H1 (cell line): ENCODE measurements at regions not wholly inside any gene's neighbourhood (a gene's known extent, or its start where the extent isn't known, plus 50 kb on each side); places are given as distances from the start of the nearest gene placed in this dataset.

Experiments used
- CTCF ChIA-PET: fragments of 300-600 bp; sonication (Branson Sonifier 250); formaldehyde crosslinking; loops from one replicate; lab custom pipeline; 2021; ENCODE audit not compliant: partially characterized antibody; lab: Charles Lee
- POLR2A ChIA-PET: fragments of 300-600 bp; sonication (Branson Sonifier 250); formaldehyde crosslinking; loops from one replicate; lab custom pipeline; 2021; ENCODE audit warnings: inconsistent platforms; ENCODE audit not compliant: partially characterized antibody; lab: Charles Lee
- DNase-seq, 2 experiments: peaks; one replicate each; pipeline versions ENCODE4 v3.0.0 to v3.0.0-alpha.2; 2010 to 2022; ENCODE audit warnings: low spot score in 2 of 2, low read depth in 1 of 2, mixed read lengths in 1 of 2
- FAIRE-seq: peaks from 2 replicates; lab custom pipeline; 2011; peaks lifted over from hg19 to GRCh38; lab: Jason Lieb, UNC
- H2AFZ ChIP-seq: 2 replicates; pipeline ENCODE4 v1.8.1; 2012; ENCODE audit warnings: low read length, inconsistent platforms
- H2AK5ac ChIP-seq: 2 replicates; pipeline ENCODE4 v1.6.1; 2013; ENCODE audit warnings: low read depth, low read length
- H2BK120ac ChIP-seq: replicated peaks from 2 replicates; pipeline ENCODE3; 2013; ENCODE audit warnings: low read depth, low read length, inconsistent platforms
- H2BK12ac ChIP-seq: 2 replicates; pipeline ENCODE4 v1.6.1; 2013; ENCODE audit warnings: low read depth, low read length
- H2BK15ac ChIP-seq: 2 replicates; pipeline ENCODE4 v1.6.1; 2013; ENCODE audit warnings: low read length
- H2BK20ac ChIP-seq: 2 replicates; pipeline ENCODE4 v1.6.1; 2013; ENCODE audit warnings: low read length
- H2BK5ac ChIP-seq: 2 replicates; pipeline ENCODE4 v1.6.1; 2013; ENCODE audit warnings: low read depth, low read length
- H3K14ac ChIP-seq: 2 replicates; pipeline ENCODE4 v1.6.1; 2013; ENCODE audit warnings: inconsistent platforms; ENCODE audit not compliant: insufficient read length
- H3K18ac ChIP-seq: 2 replicates; pipeline ENCODE4 v1.6.1; 2013; ENCODE audit warnings: low read length; ENCODE audit errors: extremely low read depth
- H3K23ac ChIP-seq: 2 replicates; pipeline ENCODE4 v1.6.1; 2013; ENCODE audit warnings: inconsistent platforms; ENCODE audit not compliant: insufficient read length
- H3K23me2 ChIP-seq: 2 replicates; pipeline ENCODE4 v1.6.1; 2013; ENCODE audit warnings: low read depth, low read length
- H3K27ac ChIP-seq: 2 replicates; pipeline ENCODE4 v1.6.1; 2011; ENCODE audit warnings: low read depth, low read length, inconsistent platforms
- H3K27me3 ChIP-seq, 4 experiments: replicated peaks in 1 of 4; 1 replicate in 1 of 4; 2 replicates in 3 of 4; pipeline versions ENCODE4 v1.6.1 to v1.8.1; 2011 to 2013; ENCODE audit warnings: low read length in 3 of 4, mild to moderate bottlenecking in 3 of 4, inconsistent platforms in 2 of 4, mixed read lengths in 2 of 4, moderate library complexity in 1 of 4; ENCODE audit not compliant: control insufficient read depth in 3 of 4, insufficient read depth in 3 of 4; ENCODE audit errors: extremely low read depth in 1 of 4
- H3K36me3 ChIP-seq, 4 experiments: 2 replicates each; pipeline versions ENCODE4 v1.6.1 to v1.8.1; 2011 to 2013; ENCODE audit warnings: mild to moderate bottlenecking in 4 of 4, low read length in 3 of 4, moderate library complexity in 2 of 4, control low read depth in 1 of 4, inconsistent platforms in 1 of 4; ENCODE audit not compliant: insufficient read depth in 4 of 4, control insufficient read depth in 2 of 4
- H3K4ac ChIP-seq: replicated peaks from 2 replicates; pipeline ENCODE3; 2013; ENCODE audit warnings: low read length, low read depth, mixed read lengths, inconsistent platforms; ENCODE audit not compliant: insufficient read length
- H3K4me1 ChIP-seq, 4 experiments: replicated peaks in 1 of 4; 1 replicate in 1 of 4; 2 replicates in 3 of 4; pipeline versions ENCODE4 v1.6.1 to v1.8.1; 2011 to 2013; ENCODE audit warnings: low read length in 3 of 4, inconsistent platforms in 2 of 4, mixed read lengths in 1 of 4; ENCODE audit not compliant: insufficient read depth in 4 of 4, control insufficient read depth in 3 of 4
- H3K4me2 ChIP-seq, 2 experiments: 2 replicates each; pipeline versions ENCODE4 v1.6.1 to v1.8.1; 2011 to 2013; ENCODE audit warnings: low read depth in 2 of 2, low read length in 2 of 2, control low read depth in 1 of 2, inconsistent platforms in 1 of 2, mild to moderate bottlenecking in 1 of 2; ENCODE audit not compliant: insufficient read depth in 1 of 2
- H3K4me3 ChIP-seq, 4 experiments: fragments of 200-600, 300-600 bp in 1 of 4; sonication (generic), shearing (Covaris generic), sonication (Bioruptor Twin) in 1 of 4; 2 replicates each; pipeline versions ENCODE4 v1.5.1 to v1.8.1; 2011 to 2016; ENCODE audit warnings: low read length in 4 of 4, low read depth in 3 of 4, control low read depth in 2 of 4, inconsistent platforms in 2 of 4, mild to moderate bottlenecking in 2 of 4, mixed read lengths in 1 of 4, moderate library complexity in 1 of 4; ENCODE audit not compliant: insufficient read depth in 2 of 4; ENCODE audit errors: extremely low read depth in 1 of 4
- H3K56ac ChIP-seq: replicated peaks from 2 replicates; pipeline ENCODE3; 2013; ENCODE audit warnings: low read depth, mild to moderate bottlenecking, mixed read lengths, low read length, inconsistent platforms; ENCODE audit not compliant: insufficient read length
- H3K79me1 ChIP-seq: 2 replicates; pipeline ENCODE4 v1.6.1; 2013; ENCODE audit warnings: low read depth, low read length, control low read depth
- H3K79me2 ChIP-seq, 2 experiments: 2 replicates each; pipeline versions ENCODE4 v1.6.1 to v1.8.1; 2012 to 2013; ENCODE audit warnings: low read length in 2 of 2, mild to moderate bottlenecking in 2 of 2, inconsistent platforms in 1 of 2; ENCODE audit not compliant: insufficient read depth in 2 of 2, control insufficient read depth in 1 of 2
- H3K9ac ChIP-seq, 4 experiments: replicated peaks in 1 of 4; 1 replicate in 1 of 4; 2 replicates in 3 of 4; pipeline versions ENCODE4 v1.6.1 to v1.8.1; 2011 to 2013; ENCODE audit warnings: low read depth in 3 of 4, low read length in 3 of 4, control low read depth in 2 of 4, mild to moderate bottlenecking in 2 of 4, moderate library complexity in 2 of 4, inconsistent platforms in 1 of 4; ENCODE audit errors: extremely low read depth in 1 of 4
- H3K9me3 ChIP-seq, 2 experiments: 2 replicates each; pipeline versions ENCODE4 v1.6.1 to v1.8.1; 2012 to 2013; ENCODE audit warnings: mild to moderate bottlenecking in 2 of 2, moderate library complexity in 2 of 2, control low read depth in 1 of 2, inconsistent platforms in 1 of 2, low read depth in 1 of 2, low read length in 1 of 2, mixed read lengths in 1 of 2; ENCODE audit not compliant: insufficient read depth in 2 of 2
- H4K20me1 ChIP-seq, 2 experiments: replicated peaks in 1 of 2; 2 replicates each; pipeline versions ENCODE3 to v1.8.1; 2011 to 2013; ENCODE audit warnings: inconsistent platforms in 2 of 2, low read length in 2 of 2, mild to moderate bottlenecking in 1 of 2; ENCODE audit not compliant: insufficient read depth in 2 of 2, control insufficient read depth in 1 of 2
- H4K5ac ChIP-seq: 2 replicates; pipeline ENCODE4 v1.6.1; 2013; ENCODE audit warnings: low read length, low read depth, mixed read lengths, inconsistent platforms; ENCODE audit not compliant: insufficient read length
- H4K8ac ChIP-seq: 2 replicates; pipeline ENCODE4 v1.8.0; 2013; ENCODE audit warnings: mild to moderate bottlenecking, moderate library complexity, low read length, inconsistent platforms; ENCODE audit not compliant: insufficient read depth; ENCODE audit errors: extremely low read depth
- H4K91ac ChIP-seq: replicated peaks from 2 replicates; pipeline ENCODE3; 2013; ENCODE audit warnings: low read length, mixed read lengths, inconsistent platforms; ENCODE audit not compliant: insufficient read length
- ATF2 ChIP-seq: IDR thresholded peaks from 2 replicates; pipeline ENCODE4 v1.6.1; 2012; ENCODE audit warnings: low read length, inconsistent platforms
- CBX5 ChIP-seq: fragments of 300-800, 300-1000 bp; sonication (generic); IDR thresholded peaks from 2 replicates; pipeline ENCODE4 v1.7.1; 2016; ENCODE audit warnings: antibody characterized with exemption, low read length, low read depth
- GABPA ChIP-seq: IDR thresholded peaks from 2 replicates; pipeline ENCODE4 v1.6.1; 2011; ENCODE audit warnings: mild to moderate bottlenecking, low read length, moderate library complexity, borderline replicate concordance; ENCODE audit not compliant: insufficient read depth
- JUN ChIP-seq: IDR thresholded peaks from 2 replicates; pipeline ENCODE4 v1.6.1; 2011; ENCODE audit warnings: low read depth, mild to moderate bottlenecking, improper control_type of control experiment, low read length
- MAX ChIP-seq: IDR thresholded peaks from 2 replicates; pipeline ENCODE4 v1.6.1; 2012; ENCODE audit warnings: inconsistent platforms
- POU5F1 ChIP-seq: IDR thresholded peaks from 2 replicates; pipeline ENCODE4 v1.6.1; 2011; ENCODE audit warnings: low read depth, mild to moderate bottlenecking, low read length, moderate library complexity
- RBBP5 ChIP-seq: IDR thresholded peaks from 2 replicates; pipeline ENCODE4 v1.7.1; 2012; ENCODE audit warnings: low read depth, mild to moderate bottlenecking, inconsistent platforms, low read length, moderate library complexity, borderline replicate concordance
- SP1 ChIP-seq: IDR thresholded peaks from 2 replicates; pipeline ENCODE4 v1.6.1; 2011; ENCODE audit warnings: low read depth, low read length
- TBP ChIP-seq: IDR thresholded peaks from 2 replicates; pipeline ENCODE4 v1.6.1; 2011; ENCODE audit warnings: low read depth, low read length, improper control_type of control experiment
- WGBS, 2 experiments: shearing (Covaris generic) in 1 of 2; methylation state at CpG; one replicate each; pipeline versions ENCODE4 v1.1.6 to v1.1.7; 2013 to 2015; ENCODE audit warnings: low lambda C conversion rate in 2 of 2, mixed read lengths in 2 of 2, inconsistent platforms in 1 of 2, low coverage in 1 of 2, missing lambda C conversion rate in 1 of 2; ENCODE audit not compliant: insufficient replicate concordance in 2 of 2, insufficient coverage in 1 of 2, insufficient read length in 1 of 2; ENCODE audit errors: extremely low coverage in 1 of 2, missing lambda C conversion rate in 1 of 2; 5-methylcytosine and 5-hydroxymethylcytosine counted together

GRCh38 chr7:20906801-20907453 lies 120.2 kb upstream of the SP8 start:
- no peak overlapping the region for H2AK5ac ChIP-seq
- H4K5ac ChIP-seq: no peak overlapping the region
- no peak overlapping the region for H4K91ac ChIP-seq
- H4K20me1 ChIP-seq: no peaks in the 10 kb centered on the region
- no peak overlapping the region for H2BK15ac ChIP-seq
- no peak for TF ChIP-seq CBX5
- no peak for TF ChIP-seq TBP
- TF ChIP-seq POU5F1: no peak
- no peak for TF ChIP-seq SP1
- TF ChIP-seq GABPA: no peak
- no peak for TF ChIP-seq RBBP5
- no peak for TF ChIP-seq MAX
- no peak for TF ChIP-seq JUN
- TF ChIP-seq ATF2: no peak
- H3K4me1 ChIP-seq: no peaks in the 10 kb centered on the region
- no peak overlapping the region for H2BK12ac ChIP-seq
- no peak overlapping the region for H3K14ac ChIP-seq
- H2BK5ac ChIP-seq: no peak overlapping the region
- no peak overlapping the region for H2BK20ac ChIP-seq
- H3K9ac ChIP-seq: no peak overlapping the region
- H3K4ac ChIP-seq: no peak overlapping the region
- H3K27ac ChIP-seq: no peak overlapping the region
- POLR2A ChIA-PET: interaction anchor here (1.2 kb wide), 1 partner anchor 12 kb away, joined by 3 read pairs; no protein-coding TSS in a partner anchor
- no peak overlapping the region for H3K23ac ChIP-seq
- no peak overlapping the region for H3K18ac ChIP-seq
- H3K9me3 ChIP-seq: no peaks in the 10 kb centered on the region; a peak in 1 of 4 replicates
- no peak for DNase-seq
- H3K36me3 ChIP-seq: no peaks in the 10 kb centered on the region; a peak in 1 of 8 replicates
- FAIRE-seq: no peak
- H2BK120ac ChIP-seq: no peak overlapping the region
- no peaks in the 10 kb centered on the region for H3K79me2 ChIP-seq
- WGBS, 2 experiments: 80% methylated on average over 3 of the region's 3 CpGs; no CpG with 5 or more reads in 1 of the 2 experiments
- H3K23me2 ChIP-seq: no peaks in the 10 kb centered on the region
- H3K27me3 ChIP-seq: no peaks in the 10 kb centered on the region
- no peak overlapping the region for H3K4me2 ChIP-seq
- no peak overlapping the region for H3K4me3 ChIP-seq
- no peaks in the 10 kb centered on the region for H3K79me1 ChIP-seq
- H4K8ac ChIP-seq: no peak overlapping the region
- no peak overlapping the region for H3K56ac ChIP-seq
- CTCF ChIA-PET: interaction anchor here (1.0 to 1.5 kb wide), 2 partner anchors 9 to 70 kb away, joined by 3 read pairs; no protein-coding TSS in a partner anchor
- no peak overlapping the region for H2AFZ ChIP-seq
